ENCODE measurements at regions not wholly inside any gene's neighbourhood (a gene's known extent, or its start where the extent isn't known, plus 50 kb on each side); places are given as distances from the start of the nearest gene placed in this dataset.

GRCh38 chr15:69637818-69638217 lies 185.2 kb downstream of the RPLP1 start:
- Histone ChIP-seq H3K4me3 (ENCODE audit: low read length) (no peak overlapping the region), H3K9ac (ENCODE audit: extremely low read depth, low read length, poor library complexity, severe bottlenecking) (no peak overlapping the region), H3K27me3 (ENCODE audit: control insufficient read depth, insufficient read depth, low read length, poor library complexity, severe bottlenecking) (peaks cover 8% of the 10 kb centered on the region), H3K4me1 (ENCODE audit: control insufficient read depth, insufficient read depth, low read length) (no peaks in the 10 kb centered on the region), H3K36me3 (ENCODE audit: control insufficient read depth, insufficient read depth, low read length) (no peaks in the 10 kb centered on the region), H3K9me3 (ENCODE audit: control insufficient read depth, low read length) (peaks cover 4% of the 10 kb centered on the region), H3K27ac (ENCODE audit: low read depth, low read length) (no peak overlapping the region)
- Mint-ChIP-seq H3K4me3 (no peak overlapping the region), H3K27ac (no peak overlapping the region), H3K9me3 (peaks cover 13% of the 10 kb centered on the region), H3K36me3 (ENCODE audit: low read depth) (no peaks in the 10 kb centered on the region), H3K27me3 (ENCODE audit: insufficient read depth) (peaks cover 13% of the 10 kb centered on the region), H3K4me1 (peaks cover 7% of the 10 kb centered on the region)
- 81 to 85% methylated on average over 3 to 5 of the region's 5 CpGs for WGBS, 2 experiments (ENCODE audit: insufficient coverage in 1 of 2, insufficient read length in 1 of 2)
- no peak for TF ChIP-seq CTCF (conservative IDR thresholded peaks at IDR 0.05)
- no peak for DNase-seq

DNA sequence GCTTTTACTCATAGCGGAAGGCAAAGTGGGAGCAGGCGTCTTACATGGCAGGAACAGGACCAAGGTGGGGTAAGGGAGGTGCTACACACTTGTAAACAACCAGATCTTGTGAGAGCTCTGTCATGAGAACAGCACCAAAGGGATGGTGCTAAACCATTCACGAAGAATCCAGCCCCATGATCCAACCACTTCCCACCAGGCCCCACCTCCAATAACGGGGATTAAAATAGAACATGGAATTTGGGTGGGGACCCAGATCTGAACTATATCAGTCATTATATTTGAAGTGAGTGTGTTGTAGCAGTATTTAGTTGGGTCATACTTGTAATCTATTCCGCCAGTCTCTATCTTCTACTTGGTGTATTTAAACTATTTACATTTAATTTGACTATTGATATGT lies 190.9 kb downstream of the RPLP1 start:
- Mint-ChIP-seq H3K27me3 (ENCODE audit: insufficient read depth) (peaks cover 14% of the 10 kb centered on the region), H3K4me3 (no peak overlapping the region), H3K36me3 (ENCODE audit: low read depth) (no peaks in the 10 kb centered on the region), H3K9me3 (peaks cover 14% of the 10 kb centered on the region), H3K27ac (no peak overlapping the region), H3K4me1 (peaks cover 16% of the 10 kb centered on the region)
- no peak overlapping the region for H3K9ac ChIP-seq (ENCODE audit: extremely low read depth, low read length, poor library complexity, severe bottlenecking)
- peaks cover 7% of the 10 kb centered on the region for H3K27me3 ChIP-seq (ENCODE audit: control insufficient read depth, insufficient read depth, low read length, poor library complexity, severe bottlenecking)
- no peak for TF ChIP-seq CTCF (conservative IDR thresholded peaks at IDR 0.05)
- H3K9me3 ChIP-seq (ENCODE audit: control insufficient read depth, low read length), result peaks cover 4% of the 10 kb centered on the region
- H3K27ac ChIP-seq (ENCODE audit: low read depth, low read length), result no peak overlapping the region
- DNase-seq, result peak; percentile 13
- no peak overlapping the region for H3K4me3 ChIP-seq (ENCODE audit: low read length)
- no peaks in the 10 kb centered on the region for H3K36me3 ChIP-seq (ENCODE audit: control insufficient read depth, insufficient read depth, low read length)
- 94 to 100% methylated on average over 1 to 5 of the region's 5 CpGs for WGBS, 2 experiments (ENCODE audit: insufficient coverage in 1 of 2, insufficient read length in 1 of 2)
- H3K4me1 ChIP-seq (ENCODE audit: control insufficient read depth, insufficient read depth, low read length), result peaks cover 10% of the 10 kb centered on the region

DNA sequence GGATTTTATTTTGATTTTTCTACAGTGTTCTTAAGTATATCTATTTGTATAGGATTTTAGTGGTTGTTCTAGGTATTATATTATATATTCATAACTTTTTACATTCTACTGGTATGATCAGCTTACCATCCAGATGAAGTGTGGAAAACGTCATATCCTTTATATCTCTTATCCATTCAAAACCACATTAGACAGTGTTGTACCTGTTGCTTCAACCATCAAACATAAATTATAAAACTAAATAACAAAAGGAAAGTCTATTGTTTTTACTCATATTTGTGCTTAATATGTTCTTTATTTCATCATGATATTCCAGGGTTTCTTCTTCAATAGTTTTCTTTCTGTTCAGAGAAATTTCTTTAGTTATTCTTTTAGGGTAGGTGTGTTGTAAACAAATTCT lies 191.4 kb downstream of the RPLP1 start:
- Mint-ChIP-seq H3K27ac (no peak overlapping the region), H3K36me3 (ENCODE audit: low read depth) (no peaks in the 10 kb centered on the region), H3K27me3 (ENCODE audit: insufficient read depth) (peaks cover 16% of the 10 kb centered on the region), H3K4me3 (no peak overlapping the region), H3K4me1 (peaks cover 21% of the 10 kb centered on the region), H3K9me3 (peaks cover 11% of the 10 kb centered on the region)
- H3K4me3 ChIP-seq (ENCODE audit: low read length), result no peak overlapping the region
- 85% methylated on average over 1 of the region's 1 CpG; no CpG with 5 or more reads in 1 of the 2 experiments for WGBS, 2 experiments (ENCODE audit: insufficient coverage in 1 of 2, insufficient read length in 1 of 2)
- no peak for TF ChIP-seq CTCF (conservative IDR thresholded peaks at IDR 0.05)
- H3K9ac ChIP-seq (ENCODE audit: extremely low read depth, low read length, poor library complexity, severe bottlenecking), result no peak overlapping the region
- peaks cover 4% of the 10 kb centered on the region for H3K9me3 ChIP-seq (ENCODE audit: control insufficient read depth, low read length)
- no peak for DNase-seq
- peaks cover 10% of the 10 kb centered on the region for H3K4me1 ChIP-seq (ENCODE audit: control insufficient read depth, insufficient read depth, low read length)
- no peak overlapping the region for H3K27ac ChIP-seq (ENCODE audit: low read depth, low read length)
- peaks cover 12% of the 10 kb centered on the region for H3K27me3 ChIP-seq (ENCODE audit: control insufficient read depth, insufficient read depth, low read length, poor library complexity, severe bottlenecking)
- no peaks in the 10 kb centered on the region for H3K36me3 ChIP-seq (ENCODE audit: control insufficient read depth, insufficient read depth, low read length)

All from endodermal cell (in vitro differentiated cells).